ENCODE measurements at regions not wholly inside any gene's neighbourhood (a gene's known extent, or its start where the extent isn't known, plus 50 kb on each side); places are given as distances from the start of the nearest gene placed in this dataset.

DNA sequence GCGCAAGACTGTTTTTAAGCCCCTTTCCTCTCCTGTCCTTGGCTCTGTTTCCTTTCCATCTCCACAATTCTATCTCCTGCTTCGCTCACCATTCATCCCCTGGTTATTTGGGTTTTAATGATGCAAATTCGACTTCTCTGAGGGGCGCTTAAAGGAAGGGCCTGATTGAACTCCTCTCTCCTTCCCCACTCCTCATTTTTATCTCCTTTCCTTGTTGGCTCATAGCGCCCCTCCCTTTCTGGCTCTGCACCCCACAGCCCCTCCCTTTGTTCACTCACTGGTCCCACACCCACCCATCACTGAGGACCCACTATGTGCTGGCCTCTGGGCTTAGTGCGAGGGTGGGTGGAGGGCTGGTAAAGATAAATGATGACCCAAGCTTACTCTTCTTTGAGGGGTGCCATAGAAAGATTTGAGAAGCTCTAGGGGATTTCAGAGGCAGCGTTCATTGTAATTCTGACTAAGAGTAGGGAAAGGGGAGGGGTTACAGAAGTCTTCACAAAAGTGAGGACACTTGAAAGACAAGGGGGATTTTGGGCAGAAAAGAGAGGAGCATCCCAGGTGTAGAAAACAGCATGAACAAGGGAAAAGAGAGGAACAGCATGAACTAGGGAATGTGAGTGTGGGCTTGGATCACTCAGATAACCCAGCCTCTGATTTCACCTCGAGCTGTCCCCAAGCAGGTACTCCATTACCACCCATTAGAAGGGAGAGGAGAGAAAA, 507.8 kb downstream of the CD83 start:
- TF ChIP-seq, protein P1, sequence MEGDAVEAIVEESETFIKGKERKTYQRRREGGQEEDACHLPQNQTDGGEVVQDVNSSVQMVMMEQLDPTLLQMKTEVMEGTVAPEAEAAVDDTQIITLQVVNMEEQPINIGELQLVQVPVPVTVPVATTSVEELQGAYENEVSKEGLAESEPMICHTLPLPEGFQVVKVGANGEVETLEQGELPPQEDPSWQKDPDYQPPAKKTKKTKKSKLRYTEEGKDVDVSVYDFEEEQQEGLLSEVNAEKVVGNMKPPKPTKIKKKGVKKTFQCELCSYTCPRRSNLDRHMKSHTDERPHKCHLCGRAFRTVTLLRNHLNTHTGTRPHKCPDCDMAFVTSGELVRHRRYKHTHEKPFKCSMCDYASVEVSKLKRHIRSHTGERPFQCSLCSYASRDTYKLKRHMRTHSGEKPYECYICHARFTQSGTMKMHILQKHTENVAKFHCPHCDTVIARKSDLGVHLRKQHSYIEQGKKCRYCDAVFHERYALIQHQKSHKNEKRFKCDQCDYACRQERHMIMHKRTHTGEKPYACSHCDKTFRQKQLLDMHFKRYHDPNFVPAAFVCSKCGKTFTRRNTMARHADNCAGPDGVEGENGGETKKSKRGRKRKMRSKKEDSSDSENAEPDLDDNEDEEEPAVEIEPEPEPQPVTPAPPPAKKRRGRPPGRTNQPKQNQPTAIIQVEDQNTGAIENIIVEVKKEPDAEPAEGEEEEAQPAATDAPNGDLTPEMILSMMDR (IDR thresholded peaks at IDR 0.05; ENCODE audit: poor library complexity), result no peak
- TF ChIP-seq EZH2 (IDR thresholded peaks at IDR 0.05; ENCODE audit: borderline replicate concordance) (no peak), EZH2phosphoT487 (IDR thresholded peaks at IDR 0.05; ENCODE audit: low read depth, severe bottlenecking, unreplicated experiment) (no peak)
